Right renal cortex interstitium (tissue), 3 donors: ENCODE measurements at regions not wholly inside any gene's neighbourhood (a gene's known extent, or its start where the extent isn't known, plus 50 kb on each side); places are given as distances from the start of the nearest gene placed in this dataset.
"Not testable (repeated sequence)": the region's sequence is repeated elsewhere in the genome, so short reads cannot be mapped to it uniquely, and the experiment has no call there.

ENCODE experiments used
- DNase-seq, 3 donors: peaks; one replicate each; pipeline ENCODE4 v3.0.0-alpha.2; 2013; ENCODE audit warnings: low read depth in 3 of 3, low spot score in 2 of 3

DNA sequence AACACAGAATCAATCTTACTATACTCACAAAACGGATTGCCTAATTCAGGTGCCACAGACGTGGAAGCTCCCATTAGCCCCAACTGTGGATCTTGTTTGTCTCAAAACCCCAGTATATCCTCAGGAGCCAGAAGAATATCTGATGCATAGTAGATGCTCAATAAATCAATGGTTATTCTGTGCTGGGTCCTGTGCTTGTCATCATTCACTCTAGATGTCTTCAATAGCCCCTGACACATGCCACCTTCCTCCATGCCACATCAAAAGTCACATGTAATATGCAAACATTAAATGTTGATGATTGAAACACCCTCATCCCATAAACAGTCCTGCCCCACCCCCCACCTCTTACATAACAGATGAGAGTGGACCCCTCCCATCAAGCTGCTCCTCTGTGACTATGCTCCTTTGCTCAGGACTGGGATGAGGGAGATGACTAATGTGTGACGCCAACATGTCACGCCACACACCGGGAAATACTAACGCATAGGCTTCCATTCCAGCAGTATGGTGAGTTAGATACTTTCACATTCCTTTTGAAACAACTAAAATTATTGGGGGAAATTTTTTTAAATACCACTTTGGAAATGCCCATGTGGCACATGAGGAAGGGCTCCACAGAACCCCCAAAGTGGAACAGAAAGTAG is 267.6 kb upstream of the SDK2 start:
- DNase-seq: no peak

DNA sequence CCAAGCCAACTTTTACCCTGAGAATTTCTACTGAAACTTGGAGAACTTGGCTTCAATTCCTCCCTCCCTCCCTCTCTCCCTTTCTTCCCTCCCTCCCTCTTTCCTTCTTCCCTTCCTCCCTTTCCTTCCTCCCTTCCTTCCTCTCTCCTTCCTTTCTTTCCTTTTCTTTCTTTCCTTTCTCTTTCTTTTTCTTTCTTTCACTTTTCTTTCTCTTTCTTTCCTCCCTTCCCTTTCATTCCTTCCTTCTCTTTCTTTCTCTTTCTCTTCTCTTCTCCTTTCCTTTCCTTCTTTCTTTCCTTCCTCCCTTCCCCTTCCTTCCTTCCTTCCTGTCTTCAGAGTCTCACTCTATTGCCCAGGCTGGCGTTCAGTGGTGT is 268.1 kb upstream of the SDK2 start:
- no peak for DNase-seq

DNA sequence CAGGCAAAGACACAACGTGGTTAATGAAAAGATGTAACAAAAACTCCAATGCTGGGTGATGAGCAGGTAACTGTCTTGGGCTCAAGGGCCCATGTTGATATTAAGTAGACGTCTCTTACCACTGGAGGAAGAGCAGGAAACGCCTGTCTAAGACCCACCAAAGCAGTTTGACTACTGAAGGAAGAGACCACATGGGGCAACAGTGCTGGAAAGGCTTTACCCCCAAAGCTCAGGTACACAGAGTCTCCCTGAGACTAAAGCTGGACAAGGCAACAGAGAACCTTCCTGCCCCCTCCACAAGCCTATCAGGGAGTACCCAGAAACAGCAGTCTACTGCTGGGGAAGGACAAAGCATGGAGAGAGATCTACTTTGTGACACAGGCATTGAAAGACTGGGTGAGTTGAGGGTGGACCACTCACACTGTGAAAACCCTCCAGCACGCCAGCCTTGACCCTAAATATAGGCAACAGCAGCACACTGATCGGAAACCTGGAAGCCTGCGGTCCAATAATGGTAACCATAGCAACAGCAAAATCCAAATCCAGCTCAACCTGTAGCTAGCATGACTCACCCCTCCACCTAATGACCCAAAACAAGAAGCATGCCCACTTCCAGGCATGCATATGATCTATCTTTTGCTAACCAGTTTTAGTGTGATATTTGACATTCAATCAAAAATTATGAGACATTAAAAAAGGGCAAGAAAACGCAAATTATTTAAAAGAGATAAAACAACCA is 270.5 kb upstream of the SDK2 start:
- no peak for DNase-seq

DNA sequence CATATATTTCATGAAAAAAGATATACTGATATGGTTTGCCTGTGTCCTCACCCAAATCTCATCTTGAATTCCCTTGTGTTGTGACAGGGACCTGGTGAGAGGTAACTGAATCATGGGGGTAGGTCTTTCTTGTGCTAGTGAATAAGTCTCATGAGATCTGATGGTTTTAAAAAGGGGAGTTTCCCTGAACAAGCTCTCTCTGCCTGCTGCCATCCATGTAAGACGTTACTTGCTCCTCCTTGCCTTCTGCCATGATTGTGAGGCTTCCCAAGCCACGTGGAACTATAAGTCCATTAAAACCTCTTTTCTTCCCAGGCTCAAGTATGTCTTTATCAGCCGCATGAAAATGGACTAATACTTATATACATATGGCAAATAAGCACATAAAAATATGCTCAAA is 274.8 kb upstream of the SDK2 start:
- DNase-seq: not testable (repeated sequence)

DNA sequence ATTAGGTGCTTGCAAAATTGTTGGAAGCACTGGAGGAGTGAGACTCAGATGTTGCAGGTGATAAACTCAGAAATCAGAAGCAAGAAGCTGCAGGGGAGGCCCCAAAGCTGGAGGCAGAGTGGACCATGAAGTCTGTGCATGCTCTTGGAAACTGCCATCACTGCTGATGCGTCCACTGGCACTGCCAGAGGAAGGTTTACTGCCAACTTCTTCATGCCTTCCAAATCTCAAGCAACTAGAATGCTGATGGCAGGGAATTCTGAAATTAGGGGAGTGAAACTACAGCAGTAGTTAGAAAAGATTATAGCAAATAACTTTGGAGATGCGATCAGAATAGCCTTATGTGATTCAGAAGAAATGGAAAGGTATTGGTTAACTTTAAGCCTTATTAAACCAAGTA is 277.1 kb upstream of the SDK2 start:
- DNase-seq: no peak

DNA sequence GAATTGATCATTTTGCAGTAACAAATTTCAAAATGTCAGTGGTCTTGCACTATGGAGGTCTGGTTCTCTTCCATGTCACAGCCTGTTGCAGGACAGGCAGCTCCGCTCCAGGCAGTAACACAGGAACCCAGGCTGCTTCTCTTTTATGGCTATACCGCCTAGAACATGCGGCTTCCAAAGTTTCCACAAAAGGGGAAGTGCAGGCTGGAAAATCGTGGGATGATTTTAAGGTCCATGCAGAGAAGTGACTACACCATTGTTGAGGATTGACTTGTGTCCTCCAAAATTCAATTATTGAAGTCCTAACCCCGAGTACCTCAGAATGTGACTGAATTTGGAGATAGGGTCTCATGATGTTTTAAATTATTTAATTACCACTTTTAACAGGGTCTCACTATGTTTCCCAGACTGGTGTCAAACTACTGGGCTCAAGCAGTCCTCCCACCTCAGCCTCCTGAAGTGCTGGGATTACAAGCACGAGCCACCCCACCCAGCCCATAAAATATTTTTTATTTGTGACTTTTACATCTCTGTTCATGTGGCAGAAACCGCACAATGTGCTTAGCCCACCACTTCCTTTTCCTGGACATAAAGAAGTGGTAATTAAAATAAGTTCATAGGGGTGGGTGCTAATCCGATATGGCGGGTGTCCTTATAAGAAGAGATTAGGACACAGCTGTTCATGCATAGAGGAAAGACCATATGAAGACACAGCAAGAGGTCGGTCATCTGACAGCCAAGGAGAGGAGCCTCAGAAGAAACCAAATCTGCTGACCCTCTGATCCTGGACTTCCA is 279.2 kb upstream of the RPL38 start:
- no peak for DNase-seq

DNA sequence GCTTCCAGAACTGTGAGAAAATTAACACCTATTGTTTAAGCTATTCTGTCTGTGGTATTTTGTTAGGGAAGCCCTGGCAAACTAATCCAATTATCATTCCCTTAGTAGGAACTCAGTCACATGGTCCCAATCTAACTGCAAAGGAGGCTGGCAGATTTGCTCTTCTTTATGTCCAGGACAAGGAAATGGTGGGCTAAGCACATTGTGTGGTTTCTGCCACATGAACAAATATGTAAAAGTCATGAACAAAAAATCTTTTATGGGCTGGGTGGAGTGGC is 278.6 kb upstream of the RPL38 start:
- DNase-seq: no peak

DNA sequence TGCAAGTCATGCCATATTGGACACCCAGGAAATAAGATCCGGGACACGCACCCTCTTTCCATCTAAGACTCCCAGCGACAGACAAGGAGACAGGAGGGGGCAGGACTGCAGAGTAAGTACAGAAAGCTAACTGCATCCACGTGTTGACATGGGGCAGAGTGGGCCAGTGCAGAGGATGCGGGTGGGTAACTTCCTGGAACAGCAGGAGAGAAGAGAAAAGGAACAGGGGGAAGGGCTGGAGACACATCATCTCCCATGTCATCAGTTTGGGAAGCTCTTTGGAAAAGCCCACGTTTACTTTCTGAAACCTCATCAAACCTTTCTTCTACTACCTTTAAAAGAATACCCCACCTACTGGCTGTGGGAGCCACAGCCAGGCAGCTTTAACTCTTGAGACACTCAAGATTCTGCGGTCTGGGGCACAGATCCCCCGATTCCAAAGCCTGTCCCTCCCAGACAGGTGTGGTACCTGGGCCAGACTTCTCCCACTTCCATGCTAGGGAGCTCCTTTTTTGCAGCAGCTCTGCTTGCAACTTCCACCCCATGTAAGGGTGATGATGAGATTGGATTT is 273.5 kb upstream of the RPL38 start:
- DNase-seq: no peak

DNA sequence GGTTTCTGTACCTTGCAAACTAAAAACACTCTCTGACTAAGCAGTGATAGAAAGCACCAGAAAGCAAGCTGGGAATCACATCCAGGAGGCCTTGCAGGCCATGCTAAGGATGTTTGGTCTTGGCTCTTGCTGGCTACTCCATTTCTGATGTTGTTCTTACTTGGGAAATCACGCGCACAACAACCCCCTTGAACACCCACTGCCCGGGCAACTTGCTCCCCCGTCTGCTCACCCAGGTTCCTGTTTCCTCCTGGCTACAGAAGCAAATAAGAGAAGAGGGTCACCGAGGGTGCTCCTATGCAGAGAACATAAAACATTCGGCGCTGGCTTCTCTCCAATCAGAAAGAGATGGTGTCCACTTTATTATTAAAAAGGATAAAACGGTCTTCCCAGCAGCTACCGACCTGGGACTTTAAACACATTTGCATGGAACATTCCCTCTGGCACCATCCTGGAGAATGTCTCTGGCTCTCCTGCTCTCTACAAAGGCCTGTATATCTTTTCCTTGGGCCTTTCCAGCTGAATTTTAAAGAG is 271.2 kb upstream of the RPL38 start:
- no peak for DNase-seq

DNA sequence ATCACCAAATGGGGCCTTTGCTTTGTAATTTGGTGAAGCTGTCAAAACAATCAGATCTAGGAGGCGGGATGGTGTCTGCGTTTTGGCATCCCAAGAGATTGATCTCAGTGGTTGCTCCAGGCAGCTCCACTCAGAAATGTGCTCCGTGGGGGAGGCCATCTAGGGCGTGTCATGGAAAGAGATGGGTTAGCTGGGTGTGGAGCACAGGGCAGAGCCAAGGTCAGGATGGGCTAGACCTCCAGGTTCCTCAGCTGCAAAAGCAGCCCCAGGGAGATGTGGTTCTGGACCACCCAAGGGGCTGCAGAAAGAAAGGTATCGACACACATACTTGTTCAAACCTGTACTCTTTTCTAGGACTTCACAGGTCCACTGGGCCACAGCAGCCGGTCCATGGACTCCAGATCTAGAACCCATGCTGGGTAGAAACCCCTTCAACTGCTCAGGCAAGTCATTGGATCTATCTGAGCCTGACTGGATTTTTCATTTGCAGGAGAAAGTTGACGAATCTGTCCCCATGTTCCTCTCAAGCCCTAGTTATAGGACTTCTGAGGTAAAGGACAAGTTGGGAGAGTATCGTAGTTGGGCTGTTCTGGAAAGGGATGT is 270.2 kb upstream of the RPL38 start:
- DNase-seq: no peak

DNA sequence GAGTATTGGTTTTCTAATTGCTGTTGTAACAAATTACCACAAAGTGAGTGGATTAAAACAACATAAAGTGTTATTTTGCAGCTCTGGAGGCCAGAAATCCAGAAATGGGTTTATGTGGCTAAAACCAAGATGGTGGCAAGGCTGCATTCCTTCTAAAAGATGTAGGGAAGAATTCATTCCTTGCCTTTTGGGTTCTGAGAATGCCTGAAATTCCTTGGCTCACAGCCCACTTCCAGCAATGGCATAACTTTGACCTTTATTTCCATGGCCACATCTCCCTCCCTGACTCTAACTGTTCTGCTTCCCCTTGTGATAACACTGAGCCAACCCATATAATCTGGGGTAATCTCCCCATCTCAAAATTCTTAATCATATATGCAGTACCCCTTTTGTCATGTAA is 269.6 kb upstream of the RPL38 start:
- no peak for DNase-seq

DNA sequence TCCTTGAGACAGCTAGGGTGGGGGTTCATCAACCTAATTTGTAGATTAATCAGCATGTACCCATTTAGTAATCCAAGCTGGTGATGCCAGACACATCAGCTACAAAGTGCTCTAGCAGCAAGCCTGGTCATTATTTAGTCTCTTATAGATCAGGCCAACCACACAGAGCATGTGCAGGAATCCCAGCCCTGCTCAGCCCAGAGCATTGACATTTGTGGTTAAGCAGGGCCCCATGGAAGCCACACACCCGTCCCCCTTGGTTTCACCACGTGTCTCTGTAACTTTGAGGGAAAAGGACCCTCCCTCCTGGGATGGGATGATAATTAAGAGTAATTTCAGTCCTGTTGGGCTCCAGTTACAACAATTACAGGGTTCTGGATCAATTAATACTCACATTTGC is 268.8 kb upstream of the RPL38 start:
- no peak for DNase-seq

DNA sequence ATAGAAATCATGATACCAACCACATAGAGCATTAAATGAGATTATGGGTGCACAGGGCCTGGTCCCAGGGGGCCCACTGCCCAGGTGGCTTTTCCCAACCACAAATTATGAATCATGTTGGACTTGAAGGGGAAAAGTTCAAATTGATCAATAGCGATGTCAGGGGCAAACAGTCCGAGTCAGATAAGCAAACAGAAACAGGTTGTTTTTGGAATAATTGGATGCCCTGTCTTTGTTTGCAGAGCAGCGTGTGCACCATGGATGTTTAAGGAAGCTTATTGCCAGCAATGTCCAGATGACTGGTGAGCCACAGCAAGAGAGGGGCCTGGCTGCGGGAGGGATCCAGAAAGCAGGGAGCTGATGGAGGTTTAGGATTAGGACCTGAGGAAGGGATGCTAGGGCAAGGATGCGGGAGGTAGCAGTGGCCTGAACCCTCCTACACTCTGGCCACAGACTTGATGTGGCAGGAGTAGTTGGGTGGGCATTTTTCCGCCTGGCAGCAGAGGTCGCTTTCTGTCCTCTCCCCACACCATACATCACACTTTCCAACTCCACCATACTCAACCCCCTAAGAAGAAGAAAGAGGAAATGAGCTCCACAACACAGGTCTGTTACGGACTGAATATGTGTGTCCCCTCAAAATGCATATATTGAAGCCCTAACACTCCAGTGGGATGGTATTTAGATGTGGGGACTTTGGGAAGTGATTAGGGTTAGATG is 266.4 kb upstream of the RPL38 start:
- no peak for DNase-seq

DNA sequence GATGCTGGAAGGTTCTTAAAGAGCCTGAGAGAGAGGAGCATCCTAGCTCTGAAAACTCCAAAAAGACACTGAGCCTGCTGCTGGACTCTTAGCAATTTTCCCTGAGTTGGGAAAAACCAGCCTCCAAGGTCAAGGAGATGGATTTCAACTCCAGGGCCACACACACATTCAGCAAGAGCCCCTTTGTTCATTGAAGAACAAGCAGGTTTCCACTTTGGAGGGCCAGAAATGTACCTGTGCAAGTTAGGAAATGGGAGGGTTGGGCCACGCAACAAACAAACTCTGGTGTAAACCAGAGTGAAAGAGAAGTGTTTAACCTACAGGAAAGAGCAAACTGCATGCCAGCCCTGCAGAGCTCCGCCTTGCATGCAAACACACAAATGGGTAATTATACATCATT is 264.8 kb upstream of the RPL38 start:
- no peak for DNase-seq

DNA sequence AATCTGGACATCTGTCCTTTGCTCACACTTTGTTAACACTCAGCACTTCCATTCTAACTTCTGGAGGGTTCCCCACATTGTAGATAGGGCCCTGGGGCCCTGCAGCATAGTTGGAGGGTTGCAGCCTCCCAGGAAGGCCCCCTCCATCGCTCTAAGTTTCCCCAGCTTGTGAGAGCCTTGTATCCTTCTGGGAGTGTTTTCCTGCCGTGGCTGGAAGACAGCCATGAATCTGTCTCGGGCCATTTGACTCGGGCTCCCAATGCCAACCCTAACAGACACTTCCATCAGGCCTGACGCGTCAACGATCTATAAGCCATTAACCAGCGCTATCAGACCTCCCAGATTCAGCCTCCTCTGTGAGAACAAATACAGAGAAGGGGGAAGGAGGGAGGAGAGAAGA is 263.7 kb upstream of the RPL38 start:
- no peak for DNase-seq

DNA sequence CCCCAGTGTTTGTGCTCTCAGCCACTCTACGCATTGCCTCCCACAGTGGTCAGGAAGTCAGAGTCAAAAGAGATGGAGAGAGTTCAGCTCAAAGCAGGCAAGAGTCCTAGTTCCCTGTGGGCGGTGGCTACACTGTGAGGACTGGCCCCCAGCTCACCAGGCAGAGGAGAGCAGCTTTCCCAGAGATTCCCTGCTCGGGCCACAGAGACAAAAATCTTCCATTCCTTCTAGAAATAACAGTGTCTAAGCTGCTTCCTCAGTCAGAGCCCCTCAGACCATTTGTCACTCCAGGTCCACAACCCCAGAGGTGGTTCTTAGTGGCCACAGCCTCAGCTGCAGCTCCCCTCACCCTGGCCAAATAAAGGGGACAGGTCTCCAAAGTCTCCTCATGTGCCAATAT is 263.0 kb upstream of the RPL38 start:
- DNase-seq: no peak

DNA sequence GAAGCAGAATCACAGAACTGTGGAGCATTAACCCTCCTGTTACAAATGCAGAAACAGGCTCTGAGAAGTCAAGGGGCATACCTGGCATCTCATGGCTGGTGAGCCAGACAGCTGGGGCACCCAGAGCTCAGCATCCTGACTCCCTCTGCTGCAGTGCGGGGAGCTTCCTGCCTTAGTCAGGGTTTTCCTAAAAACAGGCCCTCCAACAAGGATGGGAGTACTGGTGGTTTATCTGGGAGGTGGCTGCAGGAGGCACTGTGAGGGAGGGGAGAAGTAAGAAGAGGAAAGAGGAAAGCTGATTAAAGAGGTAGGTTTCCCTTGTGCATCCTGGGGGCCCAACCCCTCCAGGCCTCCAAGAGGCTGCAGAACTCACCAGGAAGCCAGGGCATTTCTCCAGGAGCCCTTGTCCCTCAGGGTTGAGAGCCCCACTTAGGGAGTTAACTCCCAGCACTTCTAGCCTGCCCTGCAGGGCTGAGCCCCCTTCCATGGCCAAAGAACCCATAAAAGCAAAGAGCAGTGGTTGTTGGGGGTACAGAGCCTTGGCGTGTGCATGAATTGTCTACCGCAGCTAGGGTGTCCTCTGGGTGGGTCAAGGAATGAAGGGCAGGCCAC is 261.5 kb upstream of the RPL38 start:
- no peak for DNase-seq

DNA sequence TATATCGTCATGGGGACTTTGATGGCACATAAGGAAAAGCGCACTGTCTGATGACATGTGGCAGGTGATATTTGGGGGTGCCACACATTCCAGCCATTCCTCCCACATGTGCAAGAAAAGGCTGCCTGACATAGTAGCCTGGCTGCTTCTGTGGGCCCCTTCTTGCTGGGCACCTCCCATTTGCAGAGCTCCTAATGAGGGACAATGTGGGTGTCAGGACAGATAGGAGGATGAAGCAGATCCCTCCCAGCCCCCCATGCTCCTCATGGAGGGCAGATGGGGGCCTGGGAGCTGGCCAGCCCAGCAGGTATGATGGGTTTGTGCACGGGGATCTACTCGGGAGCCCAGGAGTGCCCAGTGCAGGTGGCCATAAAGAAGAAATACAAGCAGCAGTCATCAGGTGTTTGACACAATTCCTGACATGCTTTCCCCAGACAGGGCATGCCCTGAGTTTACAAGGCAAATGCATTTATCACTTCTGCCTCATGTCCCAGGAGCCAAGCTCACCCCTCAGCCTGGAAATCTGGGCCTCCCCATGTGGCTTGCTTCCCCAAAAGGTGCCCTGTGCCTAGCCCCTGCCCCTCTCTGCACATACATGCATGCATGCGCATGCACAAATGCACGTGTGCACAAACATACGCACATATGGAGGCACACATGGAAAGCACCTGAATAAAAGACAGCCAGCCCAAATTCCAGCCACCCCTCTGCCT is 260.6 kb upstream of the RPL38 start:
- no peak for DNase-seq

DNA sequence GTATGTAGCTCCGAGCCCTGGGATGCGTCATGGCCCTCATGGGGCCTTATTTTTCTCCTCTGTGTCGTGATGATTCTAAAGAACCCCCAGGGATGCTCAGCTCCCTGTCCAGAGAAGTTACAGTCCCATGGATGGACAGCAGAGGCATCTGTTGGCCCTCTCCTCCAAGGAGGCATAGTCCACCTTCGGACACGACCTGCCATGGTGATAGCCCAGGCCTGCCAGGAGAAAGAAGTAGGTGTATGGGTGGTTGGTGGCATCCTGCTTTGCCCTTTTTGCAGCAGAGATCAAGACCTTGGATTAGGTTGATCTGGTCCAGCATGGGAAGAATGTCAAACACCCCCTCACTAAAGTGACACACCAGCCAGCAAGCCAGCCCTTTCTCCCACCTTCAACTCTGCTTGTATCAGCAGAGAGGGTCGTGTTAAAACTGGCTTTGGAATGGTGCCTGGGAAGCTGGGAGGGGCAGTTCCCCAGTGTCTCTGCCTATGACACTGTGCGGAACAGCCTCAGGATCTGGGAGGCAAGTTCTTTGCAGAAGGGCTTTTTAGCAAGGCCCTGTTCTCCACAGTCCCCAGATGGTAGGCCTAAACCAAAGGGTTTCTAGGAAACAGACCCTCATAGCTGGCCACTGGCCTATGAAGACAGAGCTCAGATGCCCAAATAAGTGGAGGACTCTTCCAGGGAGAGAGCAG is 259.9 kb upstream of the RPL38 start:
- no peak for DNase-seq
